Islet of Langerhans (tissue), 1 donor: ENCODE measurements at regions not wholly inside any gene's neighbourhood (a gene's known extent, or its start where the extent isn't known, plus 50 kb on each side); places are given as distances from the start of the nearest gene placed in this dataset.

Experiments
- FAIRE-seq: peaks from one replicate; lab custom pipeline; 2011; peaks lifted over from hg19 to GRCh38; lab: Jason Lieb, UNC

- no peak for FAIRE-seq
Observed at GRCh38 chr19:31119951-31120690, 229.1 kb downstream of the TSHZ3 start.

- no peak for FAIRE-seq
Observed at GRCh38 chr19:31118986-31119385, 230.2 kb downstream of the TSHZ3 start.

GRCh38 chr19:31118287-31118955 lies 230.8 kb downstream of the TSHZ3 start:
- no peak for FAIRE-seq

GRCh38 chr19:31114585-31114984 lies 234.7 kb downstream of the TSHZ3 start:
- FAIRE-seq = no peak

GRCh38 chr19:31113293-31113692 lies 235.9 kb downstream of the TSHZ3 start:
- no peak for FAIRE-seq

GRCh38 chr19:31112158-31112557 lies 237.1 kb downstream of the TSHZ3 start:
- FAIRE-seq = no peak

- no peak for FAIRE-seq
Observed at GRCh38 chr19:31111741-31112140, 237.5 kb downstream of the TSHZ3 start.

GRCh38 chr19:31110336-31110735 lies 238.9 kb downstream of the TSHZ3 start:
- FAIRE-seq = no peak

GRCh38 chr19:31109636-31110035 lies 239.6 kb downstream of the TSHZ3 start:
- no peak for FAIRE-seq

- FAIRE-seq = no peak
Observed at GRCh38 chr19:31107096-31107495, 242.1 kb downstream of the TSHZ3 start.

GRCh38 chr19:31105761-31106160 lies 243.5 kb downstream of the TSHZ3 start:
- FAIRE-seq = no peak

GRCh38 chr19:31104451-31104850 lies 244.8 kb downstream of the TSHZ3 start:
- no peak for FAIRE-seq

- no peak for FAIRE-seq
Observed at GRCh38 chr19:31103228-31103627, 246.0 kb downstream of the TSHZ3 start.

- FAIRE-seq = no peak
Observed at GRCh38 chr19:31102674-31103073, 246.6 kb downstream of the TSHZ3 start.

- no peak for FAIRE-seq
Observed at GRCh38 chr19:31100981-31101380, 248.3 kb downstream of the TSHZ3 start.

- no peak for FAIRE-seq
Observed at GRCh38 chr19:31100206-31100590, 249.0 kb downstream of the TSHZ3 start.

GRCh38 chr19:31099515-31100205 lies 249.6 kb downstream of the TSHZ3 start:
- no peak for FAIRE-seq

GRCh38 chr19:31098836-31099235 lies 250.4 kb downstream of the TSHZ3 start:
- no peak for FAIRE-seq

- no peak for FAIRE-seq
Observed at GRCh38 chr19:31096935-31097545, 252.2 kb downstream of the TSHZ3 start.

- no peak for FAIRE-seq
Observed at GRCh38 chr19:31096062-31096830, 253.0 kb downstream of the TSHZ3 start.

- no peak for FAIRE-seq
Observed at GRCh38 chr19:31095100-31095804, 254.0 kb downstream of the TSHZ3 start.

GRCh38 chr19:31092274-31092673 lies 257.0 kb downstream of the TSHZ3 start:
- no peak for FAIRE-seq
